H1 (cell line): ENCODE measurements at regions not wholly inside any gene's neighbourhood (a gene's known extent, or its start where the extent isn't known, plus 50 kb on each side); places are given as distances from the start of the nearest gene placed in this dataset.

ENCODE experiments used
- CTCF ChIA-PET: fragments of 300-600 bp; sonication (Branson Sonifier 250); formaldehyde crosslinking; loops from one replicate; lab custom pipeline; 2021; ENCODE audit not compliant: partially characterized antibody; lab: Charles Lee
- POLR2A ChIA-PET: fragments of 300-600 bp; sonication (Branson Sonifier 250); formaldehyde crosslinking; loops from one replicate; lab custom pipeline; 2021; ENCODE audit warnings: inconsistent platforms; ENCODE audit not compliant: partially characterized antibody; lab: Charles Lee
- DNase-seq, 2 experiments: peaks; one replicate each; pipeline versions ENCODE4 v3.0.0 to v3.0.0-alpha.2; 2010 to 2022; ENCODE audit warnings: low spot score in 2 of 2, low read depth in 1 of 2, mixed read lengths in 1 of 2
- FAIRE-seq: peaks from 2 replicates; lab custom pipeline; 2011; peaks lifted over from hg19 to GRCh38; lab: Jason Lieb, UNC
- H2AFZ ChIP-seq: 2 replicates; pipeline ENCODE4 v1.8.1; 2012; ENCODE audit warnings: low read length, inconsistent platforms
- H2AK5ac ChIP-seq: 2 replicates; pipeline ENCODE4 v1.6.1; 2013; ENCODE audit warnings: low read depth, low read length
- H2BK120ac ChIP-seq: replicated peaks from 2 replicates; pipeline ENCODE3; 2013; ENCODE audit warnings: low read depth, low read length, inconsistent platforms
- H2BK12ac ChIP-seq: 2 replicates; pipeline ENCODE4 v1.6.1; 2013; ENCODE audit warnings: low read depth, low read length
- H2BK15ac ChIP-seq: 2 replicates; pipeline ENCODE4 v1.6.1; 2013; ENCODE audit warnings: low read length
- H2BK20ac ChIP-seq: 2 replicates; pipeline ENCODE4 v1.6.1; 2013; ENCODE audit warnings: low read length
- H2BK5ac ChIP-seq: 2 replicates; pipeline ENCODE4 v1.6.1; 2013; ENCODE audit warnings: low read depth, low read length
- H3K14ac ChIP-seq: 2 replicates; pipeline ENCODE4 v1.6.1; 2013; ENCODE audit warnings: inconsistent platforms; ENCODE audit not compliant: insufficient read length
- H3K18ac ChIP-seq: 2 replicates; pipeline ENCODE4 v1.6.1; 2013; ENCODE audit warnings: low read length; ENCODE audit errors: extremely low read depth
- H3K23ac ChIP-seq: 2 replicates; pipeline ENCODE4 v1.6.1; 2013; ENCODE audit warnings: inconsistent platforms; ENCODE audit not compliant: insufficient read length
- H3K23me2 ChIP-seq: 2 replicates; pipeline ENCODE4 v1.6.1; 2013; ENCODE audit warnings: low read depth, low read length
- H3K27ac ChIP-seq: 2 replicates; pipeline ENCODE4 v1.6.1; 2011; ENCODE audit warnings: low read depth, low read length, inconsistent platforms
- H3K27me3 ChIP-seq, 4 experiments: replicated peaks in 1 of 4; 1 replicate in 1 of 4; 2 replicates in 3 of 4; pipeline versions ENCODE4 v1.6.1 to v1.8.1; 2011 to 2013; ENCODE audit warnings: low read length in 3 of 4, mild to moderate bottlenecking in 3 of 4, inconsistent platforms in 2 of 4, mixed read lengths in 2 of 4, moderate library complexity in 1 of 4; ENCODE audit not compliant: control insufficient read depth in 3 of 4, insufficient read depth in 3 of 4; ENCODE audit errors: extremely low read depth in 1 of 4
- H3K36me3 ChIP-seq, 4 experiments: 2 replicates each; pipeline versions ENCODE4 v1.6.1 to v1.8.1; 2011 to 2013; ENCODE audit warnings: mild to moderate bottlenecking in 4 of 4, low read length in 3 of 4, moderate library complexity in 2 of 4, control low read depth in 1 of 4, inconsistent platforms in 1 of 4; ENCODE audit not compliant: insufficient read depth in 4 of 4, control insufficient read depth in 2 of 4
- H3K4ac ChIP-seq: replicated peaks from 2 replicates; pipeline ENCODE3; 2013; ENCODE audit warnings: low read length, low read depth, mixed read lengths, inconsistent platforms; ENCODE audit not compliant: insufficient read length
- H3K4me1 ChIP-seq, 4 experiments: replicated peaks in 1 of 4; 1 replicate in 1 of 4; 2 replicates in 3 of 4; pipeline versions ENCODE4 v1.6.1 to v1.8.1; 2011 to 2013; ENCODE audit warnings: low read length in 3 of 4, inconsistent platforms in 2 of 4, mixed read lengths in 1 of 4; ENCODE audit not compliant: insufficient read depth in 4 of 4, control insufficient read depth in 3 of 4
- H3K4me2 ChIP-seq, 2 experiments: 2 replicates each; pipeline versions ENCODE4 v1.6.1 to v1.8.1; 2011 to 2013; ENCODE audit warnings: low read depth in 2 of 2, low read length in 2 of 2, control low read depth in 1 of 2, inconsistent platforms in 1 of 2, mild to moderate bottlenecking in 1 of 2; ENCODE audit not compliant: insufficient read depth in 1 of 2
- H3K4me3 ChIP-seq, 4 experiments: fragments of 200-600, 300-600 bp in 1 of 4; sonication (generic), shearing (Covaris generic), sonication (Bioruptor Twin) in 1 of 4; 2 replicates each; pipeline versions ENCODE4 v1.5.1 to v1.8.1; 2011 to 2016; ENCODE audit warnings: low read length in 4 of 4, low read depth in 3 of 4, control low read depth in 2 of 4, inconsistent platforms in 2 of 4, mild to moderate bottlenecking in 2 of 4, mixed read lengths in 1 of 4, moderate library complexity in 1 of 4; ENCODE audit not compliant: insufficient read depth in 2 of 4; ENCODE audit errors: extremely low read depth in 1 of 4
- H3K56ac ChIP-seq: replicated peaks from 2 replicates; pipeline ENCODE3; 2013; ENCODE audit warnings: low read depth, mild to moderate bottlenecking, mixed read lengths, low read length, inconsistent platforms; ENCODE audit not compliant: insufficient read length
- H3K79me1 ChIP-seq: 2 replicates; pipeline ENCODE4 v1.6.1; 2013; ENCODE audit warnings: low read depth, low read length, control low read depth
- H3K79me2 ChIP-seq, 2 experiments: 2 replicates each; pipeline versions ENCODE4 v1.6.1 to v1.8.1; 2012 to 2013; ENCODE audit warnings: low read length in 2 of 2, mild to moderate bottlenecking in 2 of 2, inconsistent platforms in 1 of 2; ENCODE audit not compliant: insufficient read depth in 2 of 2, control insufficient read depth in 1 of 2
- H3K9ac ChIP-seq, 4 experiments: replicated peaks in 1 of 4; 1 replicate in 1 of 4; 2 replicates in 3 of 4; pipeline versions ENCODE4 v1.6.1 to v1.8.1; 2011 to 2013; ENCODE audit warnings: low read depth in 3 of 4, low read length in 3 of 4, control low read depth in 2 of 4, mild to moderate bottlenecking in 2 of 4, moderate library complexity in 2 of 4, inconsistent platforms in 1 of 4; ENCODE audit errors: extremely low read depth in 1 of 4
- H3K9me3 ChIP-seq, 2 experiments: 2 replicates each; pipeline versions ENCODE4 v1.6.1 to v1.8.1; 2012 to 2013; ENCODE audit warnings: mild to moderate bottlenecking in 2 of 2, moderate library complexity in 2 of 2, control low read depth in 1 of 2, inconsistent platforms in 1 of 2, low read depth in 1 of 2, low read length in 1 of 2, mixed read lengths in 1 of 2; ENCODE audit not compliant: insufficient read depth in 2 of 2
- H4K20me1 ChIP-seq, 2 experiments: replicated peaks in 1 of 2; 2 replicates each; pipeline versions ENCODE3 to v1.8.1; 2011 to 2013; ENCODE audit warnings: inconsistent platforms in 2 of 2, low read length in 2 of 2, mild to moderate bottlenecking in 1 of 2; ENCODE audit not compliant: insufficient read depth in 2 of 2, control insufficient read depth in 1 of 2
- H4K5ac ChIP-seq: 2 replicates; pipeline ENCODE4 v1.6.1; 2013; ENCODE audit warnings: low read length, low read depth, mixed read lengths, inconsistent platforms; ENCODE audit not compliant: insufficient read length
- H4K8ac ChIP-seq: 2 replicates; pipeline ENCODE4 v1.8.0; 2013; ENCODE audit warnings: mild to moderate bottlenecking, moderate library complexity, low read length, inconsistent platforms; ENCODE audit not compliant: insufficient read depth; ENCODE audit errors: extremely low read depth
- H4K91ac ChIP-seq: replicated peaks from 2 replicates; pipeline ENCODE3; 2013; ENCODE audit warnings: low read length, mixed read lengths, inconsistent platforms; ENCODE audit not compliant: insufficient read length
- CBX8 ChIP-seq: fragments of 300-800, 300-1000 bp; sonication (generic); IDR thresholded peaks from 2 replicates; pipeline ENCODE4 v1.7.1; 2016; ENCODE audit warnings: low read depth, low read length, borderline replicate concordance
- WGBS, 2 experiments: shearing (Covaris generic) in 1 of 2; methylation state at CpG; one replicate each; pipeline versions ENCODE4 v1.1.6 to v1.1.7; 2013 to 2015; ENCODE audit warnings: low lambda C conversion rate in 2 of 2, mixed read lengths in 2 of 2, inconsistent platforms in 1 of 2, low coverage in 1 of 2, missing lambda C conversion rate in 1 of 2; ENCODE audit not compliant: insufficient replicate concordance in 2 of 2, insufficient coverage in 1 of 2, insufficient read length in 1 of 2; ENCODE audit errors: extremely low coverage in 1 of 2, missing lambda C conversion rate in 1 of 2; 5-methylcytosine and 5-hydroxymethylcytosine counted together

- H3K18ac ChIP-seq = no peak overlapping the region
- no peak overlapping the region for H2BK120ac ChIP-seq
- no peak overlapping the region for H3K4me3 ChIP-seq
- H3K23ac ChIP-seq = no peak overlapping the region
- no peak overlapping the region for H2AK5ac ChIP-seq
- ChIA-PET POLR2A (no interaction called here), CTCF (interaction anchor here (0.7 to 1.6 kb wide), 6 partner anchors 8 to 162 kb away, joined by 3 to 5 read pairs (median 4); no protein-coding TSS in a partner anchor)
- no peak overlapping the region for H2BK20ac ChIP-seq
- no peaks in the 10 kb centered on the region for H3K9me3 ChIP-seq
- peaks cover 0 to 1% (median 0%) of the 10 kb centered on the region in 4 experiments; a peak in 1 of 7 replicates for H3K27me3 ChIP-seq
- no peak overlapping the region for H2BK12ac ChIP-seq
- no peaks in the 10 kb centered on the region for H3K23me2 ChIP-seq
- H4K20me1 ChIP-seq = no peaks in the 10 kb centered on the region
- no peaks in the 10 kb centered on the region for H3K79me1 ChIP-seq
- no peak overlapping the region for H3K27ac ChIP-seq
- DNase-seq = no peak
- H2BK15ac ChIP-seq = no peak overlapping the region
- H4K8ac ChIP-seq = no peak overlapping the region; the same call in 1 of the 2 replicates
- H2BK5ac ChIP-seq = no peak overlapping the region
- H3K4me1 ChIP-seq = no peaks in the 10 kb centered on the region
- H3K14ac ChIP-seq = no peak overlapping the region
- H3K4ac ChIP-seq = no peak overlapping the region
- H4K5ac ChIP-seq = no peak overlapping the region
- no peak overlapping the region for H3K9ac ChIP-seq
- no peaks in the 10 kb centered on the region for H3K79me2 ChIP-seq
- H4K91ac ChIP-seq = no peak overlapping the region
- no peak overlapping the region for H2AFZ ChIP-seq
- WGBS, 2 experiments = 90% methylated on average over 4 of the region's 4 CpGs; no CpG with 5 or more reads in 1 of the 2 experiments
- no peak overlapping the region for H3K56ac ChIP-seq
- H3K4me2 ChIP-seq = no peak overlapping the region
- no peak for FAIRE-seq
- H3K36me3 ChIP-seq = no peaks in the 10 kb centered on the region
- TF ChIP-seq CBX8 = no peak
These were observed 59.1 kb upstream of the MPEG1 start for GRCh38 chr11:59271811-59272327.
